SU-DHL-6 (cell line): ENCODE measurements at regions not wholly inside any gene's neighbourhood (a gene's known extent, or its start where the extent isn't known, plus 50 kb on each side); places are given as distances from the start of the nearest gene placed in this dataset.

Source experiments
- CTCF ChIP-seq: fragments of 200-600 bp; sonication (generic); IDR thresholded peaks from one replicate; pipeline ENCODE4 v1.5.1; 2017; ENCODE audit warnings: antibody characterized with exemption, mild to moderate bottlenecking, low read length, moderate library complexity; ENCODE audit not compliant: insufficient read depth, poor library complexity, severe bottlenecking
- EZH2phosphoT487 ChIP-seq: fragments of 200-600 bp; sonication (generic), shearing (Covaris generic); conservative IDR thresholded peaks from 2 replicates; pipeline ENCODE4 v1.6.1; 2018; ENCODE audit warnings: mild to moderate bottlenecking, antibody characterized with exemption, low read length, moderate library complexity, mixed read lengths

- TF ChIP-seq CTCF (no peak), EZH2phosphoT487 (no peak)
Observed at GRCh38 chr19:27792576-27793127, 1420.3 kb downstream of the UQCRFS1 start.
